Stimulated activated CD8-positive, alpha-beta memory T cell treated with anti-CD3 and anti-CD28 coated beads, Interleukin-12 subunit alpha, Interleukin-12 subunit beta, amount 100 ng/mL, for 1 hour (primary cell): ENCODE measurements at regions not wholly inside any gene's neighbourhood (a gene's known extent, or its start where the extent isn't known, plus 50 kb on each side); places are given as distances from the start of the nearest gene placed in this dataset.
"Not testable (repeated sequence)": the region's sequence is repeated elsewhere in the genome, so short reads cannot be mapped to it uniquely, and the experiment has no call there.

ENCODE experiments used
- DNase-seq: peaks from one replicate; pipeline ENCODE4 v3.0.0-alpha.2; 2020; ENCODE audit warnings: low read depth

GRCh38 chr22:23437779-23438178 lies 142.3 kb downstream of the IGLL1 start:
- DNase-seq: no peak

DNA sequence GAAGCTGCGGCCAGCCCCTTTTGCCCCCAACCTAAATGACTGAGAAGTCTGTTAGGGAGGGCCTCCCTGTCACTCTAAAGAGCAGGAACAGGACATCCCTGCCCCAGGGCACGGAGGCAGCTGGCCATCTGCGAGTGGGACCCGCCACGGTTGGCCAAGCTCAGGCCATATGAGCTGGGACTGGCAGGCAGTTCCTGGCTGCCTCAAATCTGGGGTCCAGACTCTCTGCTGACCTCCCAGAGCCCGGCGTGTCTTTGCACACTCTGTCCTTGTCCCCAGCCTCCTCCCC lies 143.0 kb downstream of the IGLL1 start:
- not testable (repeated sequence) for DNase-seq

- DNase-seq: not testable (repeated sequence)
Observed at GRCh38 chr22:23436354-23437106, 143.6 kb downstream of the IGLL1 start.

GRCh38 chr22:23435186-23435585 lies 144.9 kb downstream of the IGLL1 start:
- DNase-seq: not testable (repeated sequence)

- DNase-seq: not testable (repeated sequence)
Observed at GRCh38 chr22:23434198-23434830, 145.8 kb downstream of the IGLL1 start.

- peak; percentile 6 for DNase-seq
Observed at GRCh38 chr22:23433127-23434005, 146.7 kb downstream of the IGLL1 start.

DNA sequence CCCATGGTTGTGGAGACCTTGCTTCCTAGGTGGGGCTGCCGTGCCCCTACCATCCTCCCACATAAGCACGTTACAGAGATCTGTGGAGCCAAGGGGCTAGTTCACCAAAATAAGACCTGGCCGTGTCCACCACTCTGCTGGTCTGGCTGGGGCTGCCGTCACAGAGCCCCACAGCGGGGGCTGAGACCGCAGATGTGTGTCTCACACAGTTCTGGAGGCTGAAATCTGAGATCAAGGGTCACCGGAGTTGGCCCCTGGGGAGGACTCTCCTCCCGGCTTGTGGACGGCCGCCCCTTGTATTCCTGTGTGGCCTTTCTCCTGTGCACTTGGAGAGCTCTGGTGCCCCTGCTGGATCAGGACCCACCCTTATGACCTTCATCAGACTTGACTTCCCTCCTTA lies 147.4 kb downstream of the IGLL1 start:
- not testable (repeated sequence) for DNase-seq

DNA sequence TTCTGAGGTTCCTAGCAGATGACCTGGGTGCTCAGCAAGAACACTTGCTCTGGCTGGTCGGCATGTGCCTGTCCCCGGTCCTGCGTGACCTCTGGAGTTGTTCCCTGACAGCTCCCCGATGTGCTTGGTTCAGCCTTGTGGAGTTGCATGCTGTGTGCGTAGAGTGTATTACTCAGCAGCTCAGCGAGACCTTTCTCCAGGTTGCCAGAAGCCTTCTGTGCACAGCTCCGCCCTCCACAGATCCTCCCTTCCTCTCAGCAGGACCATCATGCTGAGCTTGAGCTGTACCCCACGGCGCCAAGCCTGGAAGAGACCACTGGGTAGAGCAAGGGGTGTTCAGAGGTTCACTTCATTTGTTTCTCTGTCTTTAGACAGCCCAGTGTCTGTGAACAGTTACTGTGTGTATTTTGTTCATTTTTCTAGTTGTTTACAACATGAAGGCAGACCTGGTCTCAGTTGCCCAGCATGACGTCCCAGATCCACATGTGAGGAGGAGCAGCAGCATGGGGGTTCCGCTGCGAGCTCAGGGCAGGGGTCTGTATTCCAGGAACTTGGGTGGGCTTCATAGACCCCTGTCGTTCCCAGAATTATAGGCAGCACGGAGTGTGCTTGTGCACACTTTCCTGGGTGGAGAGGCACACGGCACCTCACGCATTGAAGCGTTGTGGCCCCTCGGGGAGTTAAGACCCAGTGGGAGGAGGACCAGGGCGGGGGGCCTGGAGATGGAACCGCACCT lies 148.6 kb downstream of the IGLL1 start:
- DNase-seq: no peak

- DNase-seq: not testable (repeated sequence)
Observed at GRCh38 chr22:23424551-23425068, 155.5 kb downstream of the IGLL1 start.

- no peak for DNase-seq
Observed at GRCh38 chr22:23424031-23424430, 156.1 kb downstream of the IGLL1 start.

GRCh38 chr22:23422281-23422680 lies 157.8 kb downstream of the IGLL1 start:
- DNase-seq: not testable (repeated sequence)

DNA sequence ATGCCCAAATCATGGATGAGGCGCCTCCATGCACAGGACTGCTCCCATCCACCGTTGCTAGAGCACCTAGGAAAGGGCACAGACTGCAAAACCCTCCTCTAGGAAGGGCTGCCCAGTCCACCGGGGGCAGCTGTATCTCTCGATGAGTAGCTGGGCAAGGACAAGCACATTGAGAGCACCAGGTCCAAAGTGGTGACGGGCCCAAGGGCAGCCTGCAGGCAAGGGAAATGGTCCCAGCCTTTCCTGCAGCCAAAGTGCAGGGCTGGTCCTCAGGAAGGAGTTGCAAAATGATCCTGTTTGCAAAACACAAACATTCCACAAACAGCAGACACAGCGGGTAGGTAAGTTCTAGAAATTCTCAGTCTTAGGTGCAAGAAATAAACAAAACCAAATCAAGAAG lies 158.8 kb downstream of the IGLL1 start:
- DNase-seq: not testable (repeated sequence)

- DNase-seq: no peak
Observed at GRCh38 chr22:23419931-23420330, 160.2 kb downstream of the IGLL1 start.

DNA sequence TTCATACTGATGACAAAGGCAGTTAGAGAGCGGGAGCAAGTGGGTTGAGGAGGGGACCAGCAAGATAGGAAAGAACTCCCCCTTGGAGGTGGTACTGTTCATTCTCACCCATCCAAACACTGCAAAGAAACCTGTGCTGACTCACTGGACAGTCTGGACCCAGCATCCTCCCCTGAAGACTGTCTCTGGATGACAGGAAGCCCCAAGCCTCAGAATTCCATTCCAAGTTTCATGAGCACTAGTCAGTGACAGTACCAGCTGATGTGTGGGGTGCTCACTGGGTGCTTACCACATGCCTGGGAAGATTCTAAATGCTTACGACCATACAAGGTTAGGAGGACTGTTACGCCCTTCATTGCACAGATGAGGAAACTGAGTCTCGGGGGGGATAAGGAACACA lies 160.9 kb downstream of the IGLL1 start:
- no peak for DNase-seq

GRCh38 chr22:23418159-23418788 lies 161.8 kb downstream of the IGLL1 start:
- no peak for DNase-seq

DNA sequence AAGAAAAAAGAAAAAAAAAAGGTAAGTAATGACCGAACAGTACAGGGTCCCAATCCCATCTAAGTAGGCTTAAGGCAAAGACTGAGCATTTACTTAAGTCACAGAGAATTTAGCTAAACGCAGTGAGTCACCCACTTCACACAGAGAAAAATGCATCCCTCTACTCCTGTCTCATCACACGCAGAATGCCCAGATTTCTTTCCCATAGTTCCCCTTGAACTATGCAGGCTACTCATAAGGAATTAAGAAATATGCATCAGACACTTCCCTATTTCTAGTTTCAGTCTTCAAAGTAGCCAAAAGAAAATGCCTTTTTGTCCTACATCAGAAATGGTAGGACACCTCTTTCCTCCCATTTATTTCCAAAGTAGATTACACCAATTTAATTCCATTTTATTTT lies 162.8 kb downstream of the IGLL1 start:
- DNase-seq: not testable (repeated sequence)

GRCh38 chr22:23416169-23416690 lies 163.9 kb downstream of the IGLL1 start:
- DNase-seq: not testable (repeated sequence)

GRCh38 chr22:23415490-23415851 lies 164.6 kb downstream of the IGLL1 start:
- no peak for DNase-seq

- no peak for DNase-seq
Observed at GRCh38 chr22:23414727-23415489, 165.2 kb downstream of the IGLL1 start.

DNA sequence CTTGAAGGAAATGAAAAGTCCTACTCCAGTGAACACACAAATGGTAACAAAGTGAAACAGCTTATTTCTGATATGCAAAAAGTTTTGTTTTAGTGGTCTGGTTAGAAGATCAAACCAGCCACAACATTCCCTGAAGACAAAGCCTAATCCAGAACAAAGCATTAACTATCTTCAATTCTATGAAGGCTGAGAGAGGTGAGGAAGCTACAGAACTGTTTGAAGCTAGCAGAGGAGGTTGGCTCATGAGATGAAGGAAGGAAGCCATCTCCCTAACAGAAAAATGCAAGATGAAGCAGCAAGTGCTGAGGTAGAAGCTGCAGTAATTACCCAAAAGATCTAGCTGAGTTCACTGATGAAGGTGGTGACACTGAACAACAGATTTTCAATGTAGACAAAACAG lies 168.4 kb downstream of the IGLL1 start:
- no peak for DNase-seq
